AG04450 (cell line): ENCODE measurements at regions not wholly inside any gene's neighbourhood (a gene's known extent, or its start where the extent isn't known, plus 50 kb on each side); places are given as distances from the start of the nearest gene placed in this dataset.
"Not testable (repeated sequence)": the region's sequence is repeated elsewhere in the genome, so short reads cannot be mapped to it uniquely, and the experiment has no call there.

Experiments used
- CTCF ChIA-PET: fragments of 300-600, 350-600 bp; formaldehyde crosslinking; extraction: SDS; loops from one replicate; lab custom pipeline; 2022; ENCODE audit warnings: antibody characterized with exemption, inconsistent platforms; lab: Charles Lee
- POLR2A ChIA-PET: fragments of 350-600 bp; formaldehyde crosslinking; extraction: SDS; loops from one replicate; lab custom pipeline; 2021; ENCODE audit warnings: antibody characterized with exemption, inconsistent platforms; lab: Yijun Ruan, JAX
- DNase-seq: peaks from one replicate; pipeline ENCODE4 v3.0.0-alpha.2; 2011; ENCODE audit warnings: low read depth, low spot score
- H3K27ac ChIP-seq: one replicate; pipeline ENCODE4 v1.5.1; 2012; ENCODE audit warnings: low read depth, low read length, control low read depth
- H3K27me3 ChIP-seq: one replicate; pipeline ENCODE4 v1.6.0; 2012; ENCODE audit warnings: low read length; ENCODE audit not compliant: control insufficient read depth, insufficient read depth
- H3K4me3 ChIP-seq: 2 replicates; pipeline ENCODE4 v1.5.1; 2011; ENCODE audit warnings: mild to moderate bottlenecking, low read depth, low read length, control low read depth
- H3K9me3 ChIP-seq: 2 replicates; pipeline ENCODE4 v1.5.1; 2012; ENCODE audit warnings: low read length; ENCODE audit not compliant: control insufficient read depth, insufficient read depth
- CTCF ChIP-seq: IDR thresholded peaks from 2 replicates; pipeline ENCODE4 v1.5.1; 2011; ENCODE audit warnings: low read depth, low read length, control low read depth, inconsistent platforms

DNA sequence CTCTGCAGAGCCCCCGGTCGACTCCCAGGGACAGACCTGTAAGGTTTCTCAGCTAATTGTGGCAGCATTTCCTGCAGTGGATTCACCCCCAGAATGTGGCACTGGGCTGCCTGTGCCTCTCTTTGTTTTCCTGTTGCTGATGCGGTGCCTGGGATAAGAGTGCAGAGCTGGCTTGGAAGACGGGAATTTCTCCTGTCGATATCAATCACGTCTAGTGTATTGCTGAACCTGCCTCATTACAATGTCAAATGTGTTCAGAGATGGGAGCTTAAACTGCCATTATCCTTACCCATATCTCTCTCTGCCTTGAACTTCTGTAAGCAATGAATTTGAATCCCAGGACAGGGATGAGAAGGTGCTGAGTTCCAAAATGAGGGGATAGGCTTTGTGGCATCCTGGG is 350.9 kb downstream of the ADGRD1 start:
- H3K4me3 ChIP-seq, DNase-seq, H3K27me3 ChIP-seq, CTCF ChIA-PET, H3K9me3 ChIP-seq, H3K27ac ChIP-seq, POLR2A ChIA-PET: not testable (repeated sequence)

DNA sequence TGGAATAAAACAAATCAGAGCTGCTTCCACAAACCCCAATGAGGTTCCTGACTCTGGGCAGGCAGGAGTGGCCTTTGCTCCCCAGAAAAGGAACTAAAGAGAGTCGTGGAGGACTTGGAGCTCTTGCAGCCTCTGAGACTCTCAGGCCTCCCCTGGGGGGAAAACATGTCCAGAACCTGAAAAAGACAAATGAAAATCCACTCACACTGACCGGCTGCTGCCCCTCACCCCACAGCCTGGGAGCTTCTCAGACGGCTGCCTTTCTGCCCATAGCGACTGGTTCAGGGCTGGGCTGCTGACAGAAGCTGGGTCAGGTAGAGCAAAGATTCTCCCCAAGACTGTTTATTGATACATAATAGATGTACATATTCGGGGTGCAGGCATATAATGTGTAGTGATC is 356.0 kb downstream of the ADGRD1 start:
- no peak for TF ChIP-seq CTCF
- Histone ChIP-seq H3K27me3 (no peaks in the 10 kb centered on the region), H3K4me3 (no peak overlapping the region), H3K9me3 (peaks cover 42% of the 10 kb centered on the region), H3K27ac (no peak overlapping the region)
- no peak for DNase-seq
- POLR2A ChIA-PET: no interaction called here
- CTCF ChIA-PET: no interaction called here

- peaks cover 47% of the 10 kb centered on the region for H3K9me3 ChIP-seq
- H3K27me3 ChIP-seq, POLR2A ChIA-PET, H3K27ac ChIP-seq, DNase-seq, H3K4me3 ChIP-seq, CTCF ChIA-PET: not testable (repeated sequence)
Measured at GRCh38 chr12:131310227-131310969, 356.7 kb downstream of the ADGRD1 start.

GRCh38 chr12:131311279-131311722 is 357.6 kb downstream of the ADGRD1 start:
- H3K4me3 ChIP-seq, H3K27me3 ChIP-seq, DNase-seq, H3K27ac ChIP-seq, POLR2A ChIA-PET, CTCF ChIA-PET: not testable (repeated sequence)
- H3K9me3 ChIP-seq: peaks cover 56% of the 10 kb centered on the region

DNA sequence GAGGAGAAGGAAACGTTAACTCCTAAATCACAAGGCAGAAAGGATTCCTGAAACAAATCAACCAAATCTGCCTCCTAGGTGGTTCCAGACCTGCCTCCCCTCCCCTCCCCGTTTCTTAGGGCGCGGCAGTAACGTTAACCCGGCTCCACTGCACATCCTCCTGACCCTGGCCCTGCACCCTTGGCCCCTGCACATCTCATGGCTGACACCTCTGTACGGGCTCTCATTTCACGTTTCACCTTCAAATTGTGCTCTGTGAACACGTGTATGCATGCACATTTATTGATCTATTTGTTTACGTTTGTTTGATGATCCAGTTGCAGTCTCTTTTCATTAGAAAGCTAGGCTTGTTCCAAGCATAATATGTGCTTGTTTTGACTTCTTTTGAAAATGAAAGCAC is 358.1 kb downstream of the ADGRD1 start:
- DNase-seq: no peak
- Histone ChIP-seq H3K27ac (no peak overlapping the region), H3K9me3 (peaks cover 59% of the 10 kb centered on the region), H3K27me3 (no peaks in the 10 kb centered on the region), H3K4me3 (no peak overlapping the region)
- POLR2A ChIA-PET: no interaction called here
- CTCF ChIA-PET: no interaction called here
- no peak for TF ChIP-seq CTCF

DNA sequence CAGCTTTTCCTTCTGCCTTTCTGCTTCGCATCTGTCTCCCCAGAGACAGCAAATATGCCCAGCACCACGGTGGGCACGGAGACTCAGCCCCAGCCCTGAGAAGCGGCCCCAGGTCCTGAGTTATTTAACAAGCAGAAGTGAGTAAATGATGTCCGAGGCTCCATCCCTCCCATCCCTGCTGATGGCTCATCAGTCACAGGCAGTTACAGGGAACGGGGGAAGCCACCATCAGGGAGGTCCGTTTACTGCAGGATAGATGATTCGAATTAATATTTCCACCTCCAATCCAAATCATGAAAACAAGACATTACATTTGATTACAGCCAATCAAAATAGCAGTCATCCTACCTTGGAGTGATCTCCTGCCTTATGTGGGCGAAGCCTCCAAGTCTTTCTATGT is 358.7 kb downstream of the ADGRD1 start:
- POLR2A ChIA-PET, H3K4me3 ChIP-seq, CTCF ChIA-PET, H3K27ac ChIP-seq, DNase-seq, H3K27me3 ChIP-seq: not testable (repeated sequence)
- peaks cover 65% of the 10 kb centered on the region for H3K9me3 ChIP-seq

- Histone ChIP-seq H3K27ac (no peak overlapping the region), H3K27me3 (no peaks in the 10 kb centered on the region), H3K9me3 (peaks cover 69% of the 10 kb centered on the region), H3K4me3 (no peak overlapping the region)
- ChIA-PET POLR2A (no interaction called here), CTCF (no interaction called here)
- DNase-seq: no peak
- no peak for TF ChIP-seq CTCF
Measured at GRCh38 chr12:131312793-131313545, 359.3 kb downstream of the ADGRD1 start.
